ENCODE measurements at regions not wholly inside any gene's neighbourhood (a gene's known extent, or its start where the extent isn't known, plus 50 kb on each side); places are given as distances from the start of the nearest gene placed in this dataset.
"Not testable (repeated sequence)": the region's sequence is repeated elsewhere in the genome, so short reads cannot be mapped to it uniquely, and the experiment has no call there.

DNA sequence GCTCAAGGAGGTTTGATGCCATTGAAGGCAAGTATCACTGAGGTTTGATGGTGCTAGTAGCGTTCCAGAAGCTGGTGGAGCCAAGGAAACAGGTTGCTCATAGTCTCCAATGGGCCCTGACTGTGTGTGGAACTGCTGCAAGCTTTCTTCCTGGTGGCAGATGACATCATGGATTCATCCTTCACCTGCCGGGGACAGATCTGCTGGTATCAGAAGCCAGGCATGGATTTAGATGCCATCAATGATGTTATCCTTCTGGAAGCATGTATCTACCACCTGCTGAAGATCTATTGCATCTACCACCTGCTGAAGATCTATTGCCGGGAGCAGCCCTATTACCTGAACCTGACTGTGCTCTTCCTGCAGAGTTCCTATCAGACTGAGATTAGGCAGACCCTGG is 734.4 kb downstream of the PLA2G4A start:
- no peak for FAIRE-seq

GRCh38 chr1:187566354-187566753 is 737.6 kb downstream of the PLA2G4A start:
- FAIRE-seq, result no peak

DNA sequence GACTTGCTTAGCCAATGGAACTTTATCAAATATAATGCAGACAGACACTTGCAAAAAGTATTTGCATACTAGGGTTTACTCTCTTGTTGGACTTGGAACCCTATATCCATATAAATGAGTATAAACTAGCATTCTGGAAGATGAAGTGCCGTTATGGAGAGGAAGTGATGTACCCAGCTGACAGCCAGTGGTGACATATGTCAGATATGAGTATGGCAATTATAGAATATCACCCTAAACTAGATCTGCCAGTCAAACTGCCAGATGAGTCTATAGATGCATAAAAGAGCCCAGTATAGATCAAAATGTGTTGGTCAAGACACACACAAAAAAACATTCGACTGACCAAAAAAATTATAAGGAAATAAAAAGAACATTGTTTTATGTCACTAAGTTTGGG is 739.3 kb downstream of the PLA2G4A start:
- no peak for FAIRE-seq

DNA sequence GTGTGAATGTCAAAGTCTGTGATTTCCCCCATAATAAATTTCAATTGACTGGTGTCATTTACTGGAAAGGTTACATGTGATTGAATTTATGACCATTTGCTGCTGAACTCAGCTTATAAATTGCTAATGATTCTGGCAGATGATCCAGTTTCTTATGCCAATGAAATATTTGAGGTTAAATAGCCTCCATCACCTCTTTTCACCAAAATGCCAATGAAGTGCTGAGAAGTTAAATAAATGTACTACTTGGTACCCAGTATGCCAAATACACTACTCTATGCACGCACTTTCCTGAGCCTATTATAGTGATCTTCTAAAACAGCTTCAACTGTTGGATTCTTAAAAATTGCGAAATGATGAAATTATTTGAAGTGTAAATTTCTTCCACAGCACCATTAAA is 741.4 kb downstream of the PLA2G4A start:
- no peak for FAIRE-seq

GRCh38 chr1:187577610-187578009 is 748.9 kb downstream of the PLA2G4A start:
- no peak for FAIRE-seq

DNA sequence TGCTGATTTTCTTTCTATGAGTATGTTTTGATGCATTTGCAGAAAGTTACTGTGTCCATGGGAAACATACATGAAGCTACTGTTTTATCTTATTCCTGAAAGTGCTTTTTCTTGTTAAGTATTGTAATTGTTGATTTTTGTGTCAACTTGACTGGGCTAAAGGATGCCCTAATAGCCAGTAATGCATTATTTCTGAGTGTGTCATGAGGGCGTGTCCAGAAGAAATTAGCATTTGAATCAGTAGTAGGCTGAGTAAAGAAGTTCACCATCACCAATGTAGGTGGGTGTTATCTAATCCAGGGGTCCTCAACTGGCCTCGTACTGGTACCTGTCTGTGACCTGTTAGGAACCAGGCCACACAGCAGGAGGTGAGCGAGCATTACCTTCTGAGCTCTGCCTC is 760.2 kb downstream of the PLA2G4A start:
- FAIRE-seq, result no peak

DNA sequence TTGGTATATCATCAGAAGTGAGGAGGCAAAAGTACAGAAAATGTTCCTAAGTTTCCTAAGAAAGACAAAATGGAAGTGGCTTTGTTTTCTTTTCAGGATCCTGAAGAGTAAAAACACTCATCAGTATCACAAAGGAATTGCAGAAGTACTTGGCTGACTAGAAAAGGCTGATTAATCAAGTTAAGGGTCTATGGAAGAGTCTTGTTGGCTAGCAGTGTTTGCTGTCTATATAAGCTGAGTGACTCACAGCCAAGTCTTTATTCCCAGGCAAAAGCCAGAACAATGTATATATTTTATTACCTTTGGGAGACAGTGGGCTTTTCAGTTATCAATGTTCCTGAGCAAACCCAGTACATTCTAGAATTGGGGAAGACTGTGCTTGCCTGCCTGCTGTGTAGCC is 777.0 kb downstream of the PLA2G4A start:
- FAIRE-seq, result no peak

GRCh38 chr1:187615853-187616735 is 787.3 kb downstream of the PLA2G4A start:
- not testable (repeated sequence) for FAIRE-seq

DNA sequence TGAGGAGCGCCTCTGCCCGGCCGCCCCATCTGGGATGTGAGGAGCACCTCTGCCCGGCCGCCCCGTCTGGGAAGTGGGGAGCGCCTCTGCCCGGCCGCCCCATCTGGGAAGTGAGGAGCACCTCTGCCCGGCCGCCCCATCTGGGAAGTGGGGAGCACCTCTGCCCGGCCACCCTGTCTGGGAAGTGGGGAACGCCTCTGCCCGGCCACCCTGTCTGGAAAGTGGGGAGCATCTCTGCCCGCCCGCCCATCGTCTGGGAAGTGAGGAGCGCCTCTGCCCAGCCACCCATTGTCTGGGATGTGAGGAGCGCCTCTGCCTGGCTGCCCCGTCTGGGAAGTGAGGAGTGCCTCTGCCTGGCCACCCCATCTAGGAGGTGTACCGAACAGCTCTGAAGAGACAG is 788.1 kb downstream of the PLA2G4A start:
- FAIRE-seq, result not testable (repeated sequence)

DNA sequence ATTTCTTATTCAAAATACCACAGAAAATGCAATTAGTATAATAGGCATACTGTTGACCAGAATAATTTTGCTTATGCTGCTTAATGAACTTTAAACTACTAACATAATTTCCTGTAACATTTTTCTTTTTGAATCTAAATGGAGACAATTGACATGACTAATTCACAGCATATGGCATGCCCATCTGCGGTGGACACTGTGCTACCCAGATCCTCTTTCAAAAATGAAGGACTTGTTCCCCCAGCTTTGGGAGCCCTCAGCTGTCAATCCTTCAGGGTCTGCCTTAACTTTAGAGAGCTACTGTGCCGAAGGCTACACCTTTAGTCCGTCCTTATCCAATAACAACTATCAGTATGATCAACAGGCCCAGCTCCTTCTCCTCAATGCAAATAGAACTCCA is 789.0 kb downstream of the PLA2G4A start:
- FAIRE-seq, result no peak

GRCh38 chr1:187619175-187619574 is 790.4 kb downstream of the PLA2G4A start:
- FAIRE-seq, result no peak

GRCh38 chr1:187621951-187622350 is 793.2 kb downstream of the PLA2G4A start:
- no peak for FAIRE-seq

DNA sequence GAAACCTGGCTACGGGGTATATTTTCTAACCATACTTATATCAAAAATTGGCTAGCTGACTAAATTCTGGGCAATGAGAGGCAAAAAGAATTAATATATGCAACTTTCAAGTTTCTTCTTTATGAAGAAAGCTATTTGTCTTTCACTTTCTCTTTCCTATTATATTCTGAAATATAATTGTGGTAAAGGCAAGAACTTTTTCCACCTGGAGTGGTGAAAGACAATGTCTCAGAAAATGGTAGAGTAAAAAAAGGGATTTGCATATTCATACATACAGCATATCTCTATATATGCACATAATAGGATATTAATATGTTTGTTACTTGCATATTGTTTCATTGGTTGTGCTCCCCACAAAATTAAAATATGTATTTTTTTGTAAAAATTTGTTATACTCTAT is 793.8 kb downstream of the PLA2G4A start:
- FAIRE-seq, result no peak

DNA sequence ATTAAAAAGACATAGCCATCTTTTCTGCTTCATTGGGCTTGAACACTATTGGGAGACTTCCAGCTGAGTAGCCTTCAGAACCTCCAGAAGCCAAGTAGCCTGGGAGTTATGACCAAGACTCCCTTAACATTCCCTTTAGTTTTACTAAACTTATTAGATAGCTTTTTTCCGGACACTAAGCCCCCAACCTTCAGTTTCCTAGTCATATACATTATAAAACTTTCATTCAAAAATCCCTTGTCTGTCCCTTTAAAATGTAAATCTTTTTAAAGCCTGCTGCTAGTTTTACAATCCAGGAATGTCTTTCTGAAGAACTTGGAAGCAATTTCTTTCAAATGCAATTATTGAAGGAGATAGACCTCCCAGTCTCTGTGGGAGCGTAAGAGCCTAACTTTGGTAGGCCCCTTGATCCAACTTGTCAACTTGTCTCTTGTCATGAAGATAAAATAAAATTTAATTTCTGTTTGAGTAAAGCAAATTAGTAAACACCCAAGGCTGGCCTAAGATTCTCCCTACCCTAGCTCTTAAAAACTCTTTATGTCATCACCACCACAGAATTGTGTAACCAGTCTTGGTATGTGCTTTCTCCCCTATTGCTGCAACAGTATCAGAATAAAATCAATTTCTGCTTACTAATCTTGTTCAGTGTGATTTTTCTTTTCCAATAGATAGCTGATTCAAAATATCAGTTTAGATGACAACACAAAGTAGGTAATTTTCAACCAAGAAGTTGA is 796.2 kb downstream of the PLA2G4A start:
- no peak for FAIRE-seq

- no peak for FAIRE-seq
Observed at GRCh38 chr1:187626056-187626455, 797.3 kb downstream of the PLA2G4A start.

DNA sequence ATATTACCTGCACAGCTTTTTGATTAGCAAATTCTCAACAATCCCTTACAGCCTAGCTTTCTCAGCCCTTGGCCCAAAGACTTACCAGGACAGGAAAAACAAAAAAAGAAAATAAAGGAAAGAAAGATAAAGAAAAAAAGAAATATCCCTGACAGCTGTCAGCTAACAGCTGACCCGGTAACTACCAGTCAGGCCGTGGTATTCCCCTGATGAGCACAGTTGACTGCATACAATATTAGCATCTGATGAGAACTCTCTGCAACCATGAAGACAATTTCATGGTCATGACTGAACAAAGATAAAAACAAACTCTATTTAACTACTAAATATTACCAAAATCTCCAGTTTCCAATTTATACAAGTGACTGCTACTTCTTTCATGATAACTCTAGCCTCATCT is 798.8 kb downstream of the PLA2G4A start:
- no peak for FAIRE-seq

DNA sequence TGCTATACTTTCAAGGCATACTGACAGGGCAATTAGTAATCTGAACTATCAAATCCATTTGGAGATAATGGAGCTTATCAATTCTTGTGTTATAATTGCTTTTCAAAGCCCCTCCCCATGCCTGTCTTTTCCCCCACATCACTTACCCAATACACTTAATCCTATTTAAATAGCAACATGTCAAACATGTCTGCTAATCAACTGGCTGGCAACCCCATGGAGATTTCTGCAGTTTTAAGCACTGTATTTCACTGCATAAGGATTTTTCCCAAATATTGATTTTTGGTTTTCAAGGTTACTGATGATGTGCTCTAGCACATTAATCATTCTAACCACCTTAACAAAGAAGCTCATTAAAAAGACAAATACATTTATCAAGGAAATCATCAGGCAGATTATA is 800.3 kb downstream of the PLA2G4A start:
- FAIRE-seq, result no peak

DNA sequence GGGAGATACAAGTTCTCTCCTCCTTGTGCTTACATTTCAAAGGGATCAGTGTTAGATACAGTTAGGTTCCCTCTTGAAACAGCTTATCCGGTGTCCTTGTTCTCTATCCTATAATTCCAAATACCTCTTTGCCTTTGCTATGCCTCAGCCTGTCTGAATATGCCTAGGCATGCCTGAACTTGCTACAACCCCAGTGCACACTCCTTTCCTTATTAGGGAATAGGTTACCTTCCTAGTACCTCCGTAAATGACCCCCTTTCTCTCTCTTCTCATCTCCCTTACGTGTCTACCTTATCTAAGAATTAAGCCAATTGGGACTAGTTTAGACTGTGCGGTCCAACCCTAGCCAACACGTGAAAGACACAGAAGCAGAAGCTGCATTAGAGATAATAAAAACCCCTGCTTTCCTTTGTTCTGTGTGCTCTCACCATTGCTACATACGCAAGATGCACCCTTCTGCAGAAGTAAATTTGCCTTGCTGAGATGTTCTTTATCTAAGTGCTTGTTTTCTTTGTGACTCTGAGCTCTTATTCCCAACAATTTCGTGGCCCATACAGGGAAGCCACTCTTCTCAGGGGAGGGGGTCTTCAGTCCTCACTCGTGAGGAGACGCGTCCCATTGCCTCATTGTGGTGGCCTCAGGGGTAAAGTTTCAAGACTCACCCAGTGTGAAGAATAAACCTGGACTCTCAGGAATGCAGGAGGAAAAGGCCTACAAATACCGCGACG is 802.1 kb downstream of the PLA2G4A start:
- no peak for FAIRE-seq

DNA sequence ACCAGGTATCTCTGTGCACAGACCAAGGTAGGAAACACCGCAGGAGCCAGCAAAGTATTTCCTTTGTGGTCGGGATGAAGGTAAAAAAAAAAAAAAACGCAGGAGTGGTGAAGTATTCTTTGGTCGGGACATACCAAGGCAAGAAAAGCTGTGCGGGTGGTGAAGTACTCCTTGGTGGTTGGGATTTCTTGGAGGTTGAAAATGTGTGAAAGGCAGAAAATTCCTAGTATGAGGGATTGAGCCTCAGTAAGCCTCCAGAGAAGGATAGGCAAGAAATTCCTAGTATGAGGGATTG is 802.6 kb downstream of the PLA2G4A start:
- no peak for FAIRE-seq

GRCh38 chr1:187631984-187632383 is 803.2 kb downstream of the PLA2G4A start:
- no peak for FAIRE-seq

GRCh38 chr1:187634940-187635339 is 806.2 kb downstream of the PLA2G4A start:
- no peak for FAIRE-seq

GRCh38 chr1:187638733-187639434 is 810.1 kb downstream of the PLA2G4A start:
- FAIRE-seq, result no peak

DNA sequence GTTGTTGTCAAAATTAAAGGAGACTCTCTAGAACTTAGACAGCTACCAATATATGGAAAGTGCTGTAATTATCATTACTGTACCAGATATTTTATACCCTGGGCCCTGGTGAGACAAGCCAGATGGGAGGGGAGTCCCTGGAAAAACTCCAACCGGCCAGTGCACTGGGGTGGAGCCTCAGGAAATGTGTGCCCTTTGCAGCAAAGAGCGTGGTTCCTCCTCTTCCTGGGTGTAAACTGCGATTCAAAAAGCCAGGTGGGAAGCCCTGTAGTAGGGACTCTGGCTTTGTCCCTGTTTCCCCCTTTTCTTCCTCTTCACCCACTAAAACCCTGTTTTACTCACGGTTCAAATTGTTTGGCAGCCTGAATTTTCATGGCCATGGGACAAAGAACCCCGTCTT is 812.3 kb downstream of the PLA2G4A start:
- FAIRE-seq, result no peak
